Omental fat pad (tissue), 3 donors: ENCODE measurements at regions not wholly inside any gene's neighbourhood (a gene's known extent, or its start where the extent isn't known, plus 50 kb on each side); places are given as distances from the start of the nearest gene placed in this dataset.

ENCODE experiments used
- ATAC-seq: fragments of 150-250 bp; one replicate; pipeline ENCODE4 v1.9.1; 2016; ENCODE audit warnings: mild to moderate bottlenecking, moderate library complexity; ENCODE audit not compliant: low FRiP score
- DNase-seq: peaks from one replicate; pipeline ENCODE4 v3.0.0-alpha.2; 2019; ENCODE audit warnings: low spot score
- TF ChIP-seq, protein P1 (sequence below), 3 donors: fragments of 450-650 bp; IDR thresholded peaks; one replicate each; pipeline ENCODE4 v1.5.1; 2016 to 2017; ENCODE audit warnings: antibody characterized with exemption in 3 of 3, mild to moderate bottlenecking in 3 of 3, moderate library complexity in 2 of 3

DNA sequence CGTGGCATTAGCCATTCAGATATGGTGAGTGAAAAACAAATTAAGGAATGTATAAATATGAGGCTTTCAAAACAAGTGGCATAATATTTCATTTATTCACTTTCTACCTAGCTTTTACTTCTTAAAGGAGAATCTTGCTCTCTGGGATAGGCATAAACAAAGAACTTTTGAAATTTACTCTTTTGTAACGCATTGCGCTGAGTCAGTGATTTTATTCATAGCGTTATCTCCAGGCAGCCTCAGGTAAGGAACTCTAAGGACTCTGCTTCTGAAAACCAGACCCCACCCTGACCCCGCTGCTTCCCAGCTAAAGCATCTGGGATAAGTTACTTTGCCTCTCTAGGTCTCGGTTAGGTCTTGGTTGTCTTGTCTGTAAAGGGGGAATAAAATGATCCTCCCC is 234.7 kb downstream of the MYLK4 start:
- TF ChIP-seq, protein P1, sequence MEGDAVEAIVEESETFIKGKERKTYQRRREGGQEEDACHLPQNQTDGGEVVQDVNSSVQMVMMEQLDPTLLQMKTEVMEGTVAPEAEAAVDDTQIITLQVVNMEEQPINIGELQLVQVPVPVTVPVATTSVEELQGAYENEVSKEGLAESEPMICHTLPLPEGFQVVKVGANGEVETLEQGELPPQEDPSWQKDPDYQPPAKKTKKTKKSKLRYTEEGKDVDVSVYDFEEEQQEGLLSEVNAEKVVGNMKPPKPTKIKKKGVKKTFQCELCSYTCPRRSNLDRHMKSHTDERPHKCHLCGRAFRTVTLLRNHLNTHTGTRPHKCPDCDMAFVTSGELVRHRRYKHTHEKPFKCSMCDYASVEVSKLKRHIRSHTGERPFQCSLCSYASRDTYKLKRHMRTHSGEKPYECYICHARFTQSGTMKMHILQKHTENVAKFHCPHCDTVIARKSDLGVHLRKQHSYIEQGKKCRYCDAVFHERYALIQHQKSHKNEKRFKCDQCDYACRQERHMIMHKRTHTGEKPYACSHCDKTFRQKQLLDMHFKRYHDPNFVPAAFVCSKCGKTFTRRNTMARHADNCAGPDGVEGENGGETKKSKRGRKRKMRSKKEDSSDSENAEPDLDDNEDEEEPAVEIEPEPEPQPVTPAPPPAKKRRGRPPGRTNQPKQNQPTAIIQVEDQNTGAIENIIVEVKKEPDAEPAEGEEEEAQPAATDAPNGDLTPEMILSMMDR (IDR thresholded peaks at IDR 0.05), result no peak
- DNase-seq (no peak), ATAC-seq (no peak)

DNA sequence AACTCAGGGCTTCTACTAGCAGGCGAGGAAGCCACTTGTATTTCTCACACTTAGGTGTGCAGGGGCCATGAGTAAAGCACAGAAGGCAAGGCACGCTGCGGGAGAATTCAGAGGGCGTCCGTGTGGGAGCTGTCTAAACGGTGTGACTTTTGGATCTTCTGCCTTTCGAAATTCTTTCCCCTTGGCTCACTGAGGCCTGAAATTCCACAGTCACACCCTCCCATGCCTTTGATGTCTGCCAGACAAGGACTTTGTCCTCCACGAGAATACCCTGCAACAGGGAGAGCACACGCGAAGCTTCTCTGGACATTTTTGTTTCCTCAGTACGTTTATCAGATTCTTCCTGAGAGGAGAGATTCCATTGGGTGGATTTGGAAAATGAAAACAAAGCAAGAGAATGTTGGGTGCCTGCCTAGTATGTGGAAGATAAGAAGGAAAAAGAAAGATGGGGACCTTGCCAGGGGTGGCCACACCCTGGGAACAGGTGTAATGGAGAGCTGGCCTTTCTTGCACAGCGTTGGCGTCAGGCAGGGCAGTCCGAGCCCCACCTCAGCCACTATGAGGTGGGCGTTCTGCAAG is 235.7 kb downstream of the MYLK4 start:
- ATAC-seq (no peak), DNase-seq (no peak)
- TF ChIP-seq, protein P1 (IDR thresholded peaks at IDR 0.05), result no peak

DNA sequence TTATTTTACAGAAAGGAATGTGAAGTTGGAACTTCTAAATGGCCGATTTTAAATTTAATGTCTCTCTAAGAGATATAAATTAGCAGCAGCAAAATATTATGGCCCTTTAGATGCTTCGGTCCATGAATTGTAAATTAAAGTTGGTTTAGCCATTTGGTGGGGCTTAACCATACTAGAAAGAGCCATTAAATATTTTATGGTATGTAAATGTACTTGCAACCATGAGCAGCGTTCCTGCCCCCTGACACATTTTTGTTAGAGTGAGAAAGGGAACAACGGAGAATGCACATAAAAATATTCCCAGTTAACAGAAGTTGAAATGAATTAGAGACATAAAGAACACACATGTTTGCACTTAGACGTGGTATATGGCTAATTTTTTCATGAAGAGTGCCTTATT is 237.9 kb downstream of the MYLK4 start:
- TF ChIP-seq, protein P1 (IDR thresholded peaks at IDR 0.05), result no peak
- DNase-seq (no peak), ATAC-seq (no peak)

DNA sequence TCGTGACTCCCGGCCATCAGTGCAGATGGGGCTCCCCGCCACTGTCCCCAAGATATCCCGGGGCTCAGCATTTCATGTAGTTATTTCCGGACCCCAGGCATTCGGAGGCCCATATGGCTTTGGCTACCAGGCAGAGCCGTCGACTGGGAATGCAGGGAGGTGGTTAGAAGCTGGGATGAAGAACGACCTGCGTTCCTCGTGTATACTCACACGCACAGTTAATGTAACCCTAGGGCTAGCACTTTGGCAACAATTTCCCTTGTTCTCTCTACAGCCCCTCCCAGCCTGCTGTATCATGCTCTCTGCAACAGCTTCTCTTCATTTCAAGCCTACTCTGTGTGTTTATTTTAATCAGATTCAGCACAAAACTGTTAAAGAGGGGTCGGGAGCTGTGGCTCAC is 240.4 kb downstream of the MYLK4 start:
- ATAC-seq (no peak), DNase-seq (no peak)
- TF ChIP-seq, protein P1 (IDR thresholded peaks at IDR 0.05), result no peak

DNA sequence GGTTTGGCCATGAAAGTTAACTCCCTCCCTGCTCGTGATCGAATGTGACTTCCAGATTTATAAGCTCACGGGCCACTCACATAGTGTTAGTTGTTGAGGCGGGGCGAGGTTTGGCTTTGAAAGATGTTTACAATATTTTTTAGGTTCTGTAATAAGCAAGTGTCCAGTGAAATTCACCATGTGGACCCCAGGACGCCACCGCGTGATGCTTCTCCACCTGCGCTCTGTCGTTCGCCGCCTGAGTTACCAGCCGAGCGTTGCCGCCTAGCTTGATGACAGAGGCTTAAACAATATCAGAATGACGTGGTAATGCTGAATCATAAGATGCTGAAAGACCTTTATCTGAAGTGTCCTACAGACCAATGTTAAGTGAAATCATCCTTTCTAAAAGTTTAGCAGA is 241.0 kb downstream of the MYLK4 start:
- no peak for ATAC-seq
- DNase-seq, result no peak
- TF ChIP-seq, protein P1 (IDR thresholded peaks at IDR 0.05), result no peak

DNA sequence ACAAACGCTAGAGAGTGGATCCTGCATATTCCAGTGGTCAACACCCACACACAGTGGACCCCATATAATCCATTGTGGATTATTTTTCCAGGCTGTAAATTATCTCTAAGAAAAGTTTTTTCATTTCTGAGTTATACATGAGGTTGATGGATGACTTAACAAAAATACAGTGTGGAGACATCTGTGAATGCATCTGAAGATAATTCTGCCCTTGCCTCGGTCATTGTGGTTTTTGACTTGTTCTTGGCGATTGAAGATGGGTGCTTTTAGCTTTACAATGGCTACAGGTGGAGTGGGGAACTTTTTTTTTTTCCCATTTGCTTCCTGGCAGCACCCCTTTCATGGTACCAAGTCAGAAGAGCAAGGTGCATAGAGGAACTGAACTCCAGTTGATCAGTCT is 242.7 kb downstream of the MYLK4 start:
- no peak for ATAC-seq
- TF ChIP-seq, protein P1 (IDR thresholded peaks at IDR 0.05), result no peak

DNA sequence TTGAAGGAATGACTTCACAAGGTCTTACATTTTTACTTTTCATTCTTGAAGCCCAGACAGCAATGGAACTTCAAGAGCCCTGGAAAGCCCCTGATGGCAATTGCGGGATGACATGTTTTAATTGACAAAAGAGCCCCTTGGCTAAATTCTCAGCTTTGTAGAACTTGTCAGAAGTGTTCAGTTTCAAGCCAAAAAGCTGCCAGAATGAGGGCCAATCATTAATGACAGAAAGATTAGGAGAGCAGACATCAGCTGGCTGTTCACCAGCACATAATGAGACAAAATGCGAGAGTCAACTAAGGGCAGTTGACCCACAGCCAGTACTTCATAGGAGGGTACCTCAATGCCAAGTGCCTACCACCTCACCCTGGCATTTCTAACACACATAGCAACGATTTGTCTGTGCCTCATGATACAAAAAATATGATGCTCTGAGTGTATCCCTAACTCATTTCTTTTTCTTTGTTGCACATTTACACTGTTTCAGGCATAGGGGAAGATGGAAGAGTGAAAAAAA is 243.1 kb downstream of the MYLK4 start:
- TF ChIP-seq, protein P1 (IDR thresholded peaks at IDR 0.05), result no peak
- DNase-seq (no peak), ATAC-seq (no peak)

More for the DNA sequence above, 242.7 kb downstream of the MYLK4 start:
- no peak for DNase-seq
